Globus pallidus (tissue), 1 donor: ENCODE measurements at regions not wholly inside any gene's neighbourhood (a gene's known extent, or its start where the extent isn't known, plus 50 kb on each side); places are given as distances from the start of the nearest gene placed in this dataset.
A peak's percentile ranks its signal among the peaks of the same experiment; 100 is the strongest.
"Not testable (repeated sequence)": the region's sequence is repeated elsewhere in the genome, so short reads cannot be mapped to it uniquely, and the experiment has no call there.

Experiments
- DNase-seq: peaks from one replicate; pipeline ENCODE4 v3.0.0-alpha.2; 2015; ENCODE audit warnings: low spot score

DNA sequence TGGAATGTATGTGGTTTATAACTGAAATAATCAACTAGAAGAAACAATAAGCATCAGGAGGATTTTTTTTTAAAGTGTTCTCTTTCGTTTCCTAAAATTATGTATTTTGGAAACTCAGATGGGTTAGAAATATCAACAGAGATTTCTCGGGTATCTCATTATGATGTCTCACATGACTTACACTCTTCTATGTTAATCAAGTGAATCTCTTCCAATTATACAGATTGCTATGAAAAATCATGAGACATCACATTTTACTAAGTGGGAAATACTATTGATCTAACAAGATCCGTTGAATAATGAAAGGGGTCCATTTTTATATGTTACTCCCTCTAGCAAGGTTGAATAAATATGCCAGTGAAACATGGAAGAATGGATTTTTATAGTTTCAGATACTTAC lies 54.7 kb upstream of the NRIP1 start:
- no peak for DNase-seq

DNA sequence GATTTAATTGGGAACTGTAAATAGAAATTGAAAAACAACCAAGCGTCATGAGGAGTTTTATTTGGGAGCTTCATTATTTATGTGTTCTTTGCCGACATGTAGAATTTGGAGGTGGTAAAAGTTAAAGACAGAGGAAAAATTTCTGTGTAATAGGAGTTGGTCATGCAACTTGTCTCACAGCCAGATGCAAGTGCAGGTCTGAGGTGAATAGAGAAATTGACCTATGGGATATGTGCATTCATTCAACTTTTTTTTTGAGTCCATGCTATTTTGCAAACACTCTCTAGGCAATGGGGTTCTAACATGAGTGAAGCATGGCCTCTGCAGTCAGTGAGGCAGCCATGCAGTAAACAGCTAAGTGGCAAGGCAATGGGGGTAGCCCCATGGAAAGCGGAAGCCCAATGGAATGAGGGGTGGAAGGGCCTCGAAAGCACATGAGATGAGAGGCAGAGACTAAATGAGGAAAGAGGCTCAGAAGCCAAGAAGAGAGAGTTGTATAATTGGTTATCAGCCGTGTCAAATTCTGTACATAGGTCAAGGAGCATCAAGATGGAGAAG lies 56.4 kb upstream of the NRIP1 start:
- DNase-seq: no peak

DNA sequence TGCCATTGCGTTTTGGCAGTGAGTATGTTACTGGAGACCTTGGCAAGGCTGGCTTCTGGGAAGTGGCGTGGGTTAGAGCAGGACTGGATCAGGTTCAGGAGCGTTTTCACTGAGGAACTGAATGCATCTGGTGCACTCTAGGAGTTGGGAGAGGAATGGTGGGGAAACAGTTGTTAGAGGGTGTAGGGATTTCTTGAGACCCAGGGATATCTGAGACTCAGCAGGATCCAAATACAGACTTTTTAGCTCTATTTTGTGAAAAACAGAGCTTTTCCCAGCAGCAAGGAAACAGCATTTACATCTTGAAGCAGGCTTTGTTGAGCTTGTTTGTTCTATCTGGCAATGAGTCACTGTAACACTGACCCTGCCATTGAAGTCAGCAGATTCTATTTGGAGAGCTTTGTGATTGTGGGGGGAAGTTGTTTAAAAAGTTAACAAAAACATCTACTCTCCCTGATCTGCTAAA lies 56.9 kb upstream of the NRIP1 start:
- DNase-seq: peak; percentile 21

DNA sequence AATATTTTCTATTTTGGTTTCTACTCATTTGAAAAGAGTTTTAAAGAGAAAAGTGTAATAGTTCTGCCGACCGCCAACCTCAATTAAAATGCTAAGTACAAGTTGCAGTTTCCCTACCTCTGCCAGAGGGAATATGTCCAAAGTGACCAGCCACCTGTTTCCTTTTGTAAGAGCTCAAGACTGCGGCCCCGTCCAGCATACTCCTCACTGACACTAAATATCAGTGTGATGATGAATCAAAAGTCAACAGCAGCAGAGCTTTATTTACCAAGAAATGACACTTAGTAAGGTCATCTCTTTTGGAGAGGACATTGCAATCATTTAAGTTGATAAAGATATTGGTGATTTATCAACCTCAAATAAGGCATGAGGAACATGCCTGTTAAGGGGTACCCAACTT lies 57.4 kb upstream of the NRIP1 start:
- DNase-seq: no peak

DNA sequence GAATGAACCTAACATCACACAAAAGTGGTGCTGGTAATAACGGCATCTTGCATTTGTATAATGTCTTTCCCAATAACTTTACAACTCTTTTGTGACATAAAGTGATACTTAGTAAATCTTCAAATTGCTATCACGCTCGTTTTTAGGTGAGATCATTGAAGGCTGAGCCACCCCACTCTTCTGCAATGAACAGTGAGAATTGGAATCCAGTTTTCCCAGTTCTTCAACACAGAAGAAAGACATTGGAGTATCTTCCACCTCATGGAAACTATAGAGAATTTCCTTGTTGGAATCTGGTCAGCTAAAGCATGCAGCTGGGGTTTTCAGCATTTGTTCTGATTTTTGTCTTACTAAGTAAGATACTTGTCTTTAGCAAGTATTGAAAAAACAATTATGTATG lies 59.9 kb upstream of the NRIP1 start:
- no peak for DNase-seq

DNA sequence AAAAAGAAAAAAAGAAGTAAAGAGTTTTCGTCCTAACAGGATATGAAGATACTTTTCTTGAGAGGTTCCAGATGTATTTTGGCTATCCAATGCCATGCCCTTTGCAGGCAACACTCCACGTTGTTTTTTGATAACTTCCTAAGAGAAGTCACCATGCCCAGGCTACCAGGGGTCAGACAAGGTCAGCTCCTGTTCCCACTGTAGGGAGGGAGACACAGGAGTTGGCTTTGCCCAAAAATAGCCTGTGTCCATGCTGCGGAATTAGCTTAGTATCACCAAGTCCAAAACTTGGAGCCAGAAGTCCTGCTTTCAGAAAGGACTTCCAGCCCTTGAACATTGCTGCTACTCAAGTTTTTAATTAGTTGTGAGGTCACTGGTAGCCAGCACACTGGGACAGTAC lies 62.1 kb upstream of the NRIP1 start:
- no peak for DNase-seq

DNA sequence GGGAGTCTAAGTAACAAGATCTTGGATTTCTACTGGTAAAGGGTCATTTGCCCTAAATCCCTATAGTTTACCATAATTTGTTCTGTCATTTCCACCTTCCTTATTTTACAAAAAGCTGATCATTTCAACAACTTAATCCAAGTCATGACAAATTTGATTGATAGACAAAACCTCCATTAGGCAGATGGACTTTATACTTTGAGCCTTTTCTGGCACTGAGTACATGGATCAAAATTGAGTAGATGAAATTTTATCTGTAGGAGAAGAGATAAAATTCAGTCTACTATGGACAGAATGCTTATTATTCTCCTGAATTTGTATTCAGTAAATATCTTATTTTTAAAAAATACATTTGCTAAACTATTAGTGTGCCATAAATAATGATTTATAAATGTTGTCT lies 62.6 kb upstream of the NRIP1 start:
- no peak for DNase-seq

DNA sequence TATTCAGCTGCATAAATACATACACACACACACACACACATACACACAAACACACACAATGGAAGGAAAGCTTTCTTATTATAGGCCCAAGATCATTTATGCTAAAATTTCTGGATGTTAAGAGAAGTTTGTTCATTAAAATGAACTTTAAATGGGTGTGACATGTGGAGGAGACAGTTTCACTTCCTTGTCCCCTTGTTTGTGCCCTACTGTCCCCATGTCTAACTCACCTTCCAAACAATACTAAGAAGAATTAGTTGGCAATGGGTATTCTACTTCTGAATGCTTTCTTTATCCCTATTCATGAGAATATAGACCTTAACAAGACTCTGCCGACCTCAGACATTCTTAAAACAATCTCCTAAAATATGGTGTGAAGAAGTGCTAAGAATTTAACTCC lies 63.5 kb upstream of the NRIP1 start:
- DNase-seq: no peak

DNA sequence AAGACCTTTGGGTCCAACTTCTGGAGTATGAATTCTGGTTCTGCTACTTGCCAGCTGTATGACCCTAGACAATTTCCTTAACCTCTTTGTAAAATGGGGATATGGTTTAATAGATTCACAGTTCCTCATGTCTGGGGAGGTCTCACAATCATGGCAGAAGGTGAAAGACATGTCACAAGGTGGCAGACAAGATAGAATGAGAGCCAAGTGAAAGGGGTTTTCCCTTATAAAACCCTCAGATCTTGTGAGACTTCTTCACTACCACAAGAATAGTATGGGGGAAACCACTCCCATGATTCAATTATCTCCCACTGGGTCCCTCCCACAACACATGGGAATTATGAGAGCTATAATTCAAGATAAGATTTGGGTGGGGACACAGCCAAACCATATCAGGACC lies 63.9 kb upstream of the NRIP1 start:
- DNase-seq: not testable (repeated sequence)

DNA sequence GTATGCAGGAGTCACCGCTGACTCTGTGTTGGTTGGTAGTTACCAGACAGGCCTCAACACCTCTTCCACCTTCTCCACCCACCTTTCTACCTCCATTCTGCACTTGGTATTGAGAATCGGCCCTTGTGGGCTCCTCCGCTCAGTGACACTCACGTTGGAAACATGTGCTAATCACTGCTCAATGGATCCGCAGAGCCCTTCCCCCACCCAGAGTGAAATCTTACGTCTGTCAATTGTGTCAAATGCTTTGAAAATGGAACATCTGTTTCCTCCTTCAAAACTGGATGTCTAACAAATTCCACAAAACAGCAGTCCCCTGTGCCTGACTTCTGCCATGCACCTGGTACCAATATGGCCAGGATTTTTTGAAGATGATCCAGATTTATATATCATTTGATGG lies 65.5 kb upstream of the NRIP1 start:
- DNase-seq: no peak

DNA sequence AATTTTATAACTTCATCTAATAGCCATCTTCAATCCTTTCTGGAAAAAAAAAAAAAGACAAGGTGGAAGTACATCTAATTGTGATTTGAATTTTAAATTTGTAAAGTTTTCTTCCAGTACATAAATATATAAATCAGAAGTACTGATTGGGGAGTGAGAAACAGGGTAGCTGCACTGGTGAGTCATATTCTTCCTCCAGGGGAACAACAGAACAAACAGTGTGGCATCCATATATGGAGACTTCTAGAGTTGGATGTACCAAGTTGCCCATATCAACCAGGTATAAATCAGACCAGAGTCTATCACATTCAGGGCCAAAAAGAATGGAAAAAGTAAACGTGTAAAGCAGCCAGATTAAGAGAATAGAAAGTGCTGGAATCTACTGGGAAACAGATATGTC lies 66.0 kb upstream of the NRIP1 start:
- DNase-seq: no peak

DNA sequence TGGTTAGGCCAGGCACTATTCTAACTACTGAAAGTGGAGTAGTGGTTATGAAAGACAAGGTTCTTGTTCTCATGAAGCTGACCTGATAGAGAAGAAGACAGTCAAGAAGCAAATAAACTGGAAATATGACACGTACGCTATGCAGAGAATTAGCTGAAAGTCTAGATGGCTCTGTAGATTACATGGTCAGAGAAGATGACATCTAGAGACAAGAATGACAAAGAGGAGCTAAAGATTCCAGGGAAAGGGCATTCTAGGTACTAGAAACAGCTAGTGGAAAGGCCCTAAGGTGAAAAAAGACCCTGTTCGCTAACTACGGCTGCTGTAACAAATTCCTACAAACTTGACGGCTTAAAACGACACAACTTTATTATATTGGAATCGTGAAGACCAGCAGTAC lies 68.0 kb upstream of the NRIP1 start:
- no peak for DNase-seq

DNA sequence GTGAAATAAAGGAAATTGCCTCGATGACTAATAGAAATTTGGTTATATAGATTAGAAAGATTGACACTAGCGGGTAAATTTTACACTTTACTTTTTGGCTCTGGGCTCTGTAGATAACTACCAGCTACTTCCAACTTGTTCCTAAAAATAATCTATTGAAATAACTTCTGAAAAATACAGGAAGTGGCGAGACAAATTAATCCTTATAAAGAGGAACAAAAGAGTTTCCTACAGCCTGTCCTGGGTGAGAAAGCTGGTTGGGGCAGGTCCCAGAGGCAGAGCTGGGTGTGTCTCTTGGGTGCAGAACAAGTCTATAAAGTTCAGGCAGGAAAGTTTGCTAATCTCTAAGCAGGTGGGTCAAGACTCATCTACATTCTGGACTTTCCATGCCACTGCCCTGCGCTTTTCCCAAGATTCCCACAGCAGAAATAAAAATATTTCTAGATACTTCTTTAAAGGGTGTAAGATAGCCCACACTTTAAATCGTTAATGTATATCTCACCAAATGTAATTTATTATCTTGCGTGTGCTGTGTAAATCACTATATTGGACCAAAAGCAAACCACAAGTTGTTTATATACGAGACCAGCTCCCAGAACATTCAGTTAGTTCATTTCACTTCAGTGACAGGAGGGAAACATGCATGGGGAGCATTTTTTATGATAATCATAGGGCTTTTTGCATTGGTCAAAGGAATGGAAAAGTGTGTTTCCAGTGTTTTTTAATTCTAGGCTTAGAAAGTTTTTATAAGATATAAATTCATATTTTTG lies 70.1 kb upstream of the NRIP1 start:
- DNase-seq: no peak

DNA sequence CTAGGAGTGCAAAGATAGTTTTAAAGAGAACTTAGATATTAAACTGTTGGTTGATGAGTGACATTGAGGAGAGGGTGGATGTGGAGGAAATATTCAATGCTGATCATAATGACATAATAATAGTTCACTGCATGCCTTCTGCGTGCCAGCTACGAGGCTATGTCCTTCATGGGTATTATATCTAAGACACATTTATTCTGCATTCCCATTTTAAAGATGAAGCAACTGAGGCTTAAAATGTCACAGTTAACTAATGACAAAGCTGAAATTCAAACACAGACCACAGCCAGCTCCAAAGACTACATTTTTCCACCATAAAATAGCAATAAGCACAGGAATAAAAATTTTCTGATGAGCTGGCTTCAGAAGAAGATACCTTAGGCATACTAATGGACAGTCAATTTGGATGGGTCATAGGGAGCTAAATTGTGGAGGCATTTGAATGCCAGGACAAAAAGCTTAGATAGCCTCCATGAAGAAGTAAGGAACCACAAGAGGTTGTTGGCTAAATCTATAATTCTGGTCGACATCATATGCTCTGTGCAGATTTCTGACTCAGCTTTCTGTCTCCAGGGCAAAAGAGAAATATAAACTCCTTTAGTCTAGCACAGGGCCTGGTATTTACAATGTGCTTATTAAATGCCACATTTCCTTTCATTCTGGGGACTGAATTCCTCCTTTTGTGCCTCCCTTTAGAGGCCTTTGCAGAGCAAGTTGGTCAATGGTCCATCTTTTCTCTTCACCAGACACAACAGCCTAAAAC lies 71.2 kb upstream of the NRIP1 start:
- no peak for DNase-seq

DNA sequence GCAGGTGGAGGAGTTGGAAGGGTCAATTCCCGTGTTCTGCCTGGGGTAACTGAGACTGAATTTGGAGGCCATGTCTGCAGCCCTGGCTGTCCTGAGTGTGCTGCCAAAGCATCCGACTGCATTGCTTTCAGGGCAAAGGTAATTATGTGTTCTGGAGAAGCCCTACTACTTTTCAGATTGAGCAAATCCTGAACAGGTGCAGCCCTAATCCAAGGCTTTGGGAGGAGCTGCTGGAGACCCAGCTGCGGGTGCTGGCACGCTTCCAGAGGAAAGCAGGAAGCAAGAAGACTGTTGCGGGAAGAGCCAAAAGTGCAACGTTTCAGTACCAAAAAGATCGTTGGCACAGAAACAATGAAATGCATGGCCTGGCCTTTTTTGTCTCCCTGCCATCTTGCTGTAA lies 73.7 kb upstream of the NRIP1 start:
- no peak for DNase-seq

DNA sequence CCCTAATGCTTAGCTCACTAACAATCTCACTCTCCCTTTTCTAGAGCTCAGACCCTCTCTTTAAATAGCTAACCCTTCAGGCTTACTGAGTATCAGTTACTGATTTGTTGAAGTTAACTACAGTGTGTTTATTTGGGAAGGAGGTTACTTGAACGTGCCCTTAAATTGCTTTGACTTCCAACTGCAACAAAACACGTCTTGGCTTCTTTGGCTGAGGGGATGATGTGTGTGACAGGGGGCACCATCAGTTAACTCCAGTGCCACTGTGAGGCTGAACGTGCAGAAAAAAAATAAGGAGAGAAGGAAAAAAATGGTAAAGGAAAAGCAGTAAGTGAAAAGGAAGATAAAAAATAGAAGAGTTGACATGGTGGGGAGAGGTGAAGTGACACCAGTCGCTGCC lies 75.1 kb upstream of the NRIP1 start:
- DNase-seq: no peak

DNA sequence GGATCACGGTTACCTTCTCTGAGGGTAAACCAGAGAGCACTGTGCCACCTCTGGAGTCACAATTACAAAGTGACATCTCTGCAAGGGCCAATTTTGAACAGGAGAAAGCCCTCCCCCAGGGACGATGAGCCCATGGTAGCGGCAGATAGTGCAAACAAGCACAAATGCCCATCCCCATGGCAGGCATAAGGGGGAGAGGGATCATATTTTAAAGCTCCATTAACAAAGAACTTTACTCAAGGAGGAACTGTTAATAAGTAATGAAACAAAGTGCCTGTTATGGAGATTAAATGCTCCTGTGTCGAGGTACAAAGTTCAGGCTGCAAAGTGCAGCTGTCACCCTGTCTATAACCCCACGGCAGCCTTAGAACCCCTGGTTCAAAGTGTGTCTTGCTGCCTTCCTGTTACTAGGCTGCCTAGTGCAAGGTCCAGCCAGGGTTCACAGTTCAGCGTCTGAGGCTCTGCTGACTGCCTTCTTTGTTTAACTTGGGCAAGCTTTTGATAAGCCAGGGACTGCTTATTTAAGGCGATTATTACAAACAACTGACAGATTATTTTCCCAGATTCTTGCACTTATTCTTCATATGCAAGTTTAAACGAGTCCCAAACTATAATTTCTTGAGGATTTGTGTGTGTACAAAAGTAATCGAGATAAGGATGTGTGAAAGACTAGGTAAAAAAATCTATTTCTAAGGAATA lies 75.7 kb upstream of the NRIP1 start:
- DNase-seq: no peak

DNA sequence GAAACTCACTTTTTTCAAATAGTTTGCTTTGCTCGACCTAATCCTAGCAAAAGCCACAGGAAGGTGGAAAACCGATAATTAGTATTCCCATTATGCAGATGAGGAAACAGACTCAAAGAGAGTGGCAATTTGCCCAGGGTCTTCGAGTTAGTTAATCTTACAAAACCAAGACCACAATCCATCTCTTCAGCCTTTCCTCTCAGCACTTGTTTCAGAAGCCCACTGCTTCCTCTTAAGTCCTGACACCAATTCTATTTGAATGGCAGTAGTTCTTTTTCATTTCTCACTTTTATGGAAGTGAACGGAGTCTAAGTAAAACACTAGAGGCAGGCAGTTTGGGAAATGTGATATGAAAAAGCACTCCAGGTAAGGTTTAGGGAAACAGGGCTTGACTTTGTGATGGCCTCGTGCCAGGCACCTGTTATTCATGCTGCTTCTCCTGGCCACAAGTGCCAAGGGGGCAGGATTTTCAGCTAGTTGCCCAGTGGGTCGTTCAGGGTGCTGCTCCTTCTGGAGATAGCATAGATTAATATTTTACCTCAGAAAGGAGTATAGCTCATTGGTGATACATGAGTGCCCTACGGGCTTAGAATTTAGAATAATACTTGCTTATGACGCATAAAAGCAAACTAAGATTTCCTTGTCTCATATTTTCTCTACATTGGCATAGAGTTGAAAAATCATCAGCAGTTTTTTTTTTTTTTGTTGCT lies 76.6 kb upstream of the NRIP1 start:
- no peak for DNase-seq

DNA sequence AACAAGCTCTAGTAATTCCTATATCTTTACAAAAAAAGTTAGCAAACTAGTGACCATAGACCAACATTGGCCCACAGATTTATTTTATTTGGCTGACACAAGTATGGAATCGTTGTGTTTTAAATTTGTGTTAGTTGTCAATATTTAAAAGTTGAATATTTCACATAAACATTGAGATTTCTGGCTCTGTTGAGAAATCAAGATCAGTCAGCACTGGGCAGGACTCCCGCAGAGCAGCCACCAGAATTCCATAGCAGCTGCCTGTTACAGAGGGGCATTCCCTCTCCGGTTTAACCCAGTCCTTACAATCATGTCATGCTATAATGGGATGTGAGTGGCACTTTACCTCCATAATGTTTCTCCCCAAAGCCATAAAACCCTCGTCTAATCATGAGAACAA lies 79.2 kb upstream of the NRIP1 start:
- no peak for DNase-seq

DNA sequence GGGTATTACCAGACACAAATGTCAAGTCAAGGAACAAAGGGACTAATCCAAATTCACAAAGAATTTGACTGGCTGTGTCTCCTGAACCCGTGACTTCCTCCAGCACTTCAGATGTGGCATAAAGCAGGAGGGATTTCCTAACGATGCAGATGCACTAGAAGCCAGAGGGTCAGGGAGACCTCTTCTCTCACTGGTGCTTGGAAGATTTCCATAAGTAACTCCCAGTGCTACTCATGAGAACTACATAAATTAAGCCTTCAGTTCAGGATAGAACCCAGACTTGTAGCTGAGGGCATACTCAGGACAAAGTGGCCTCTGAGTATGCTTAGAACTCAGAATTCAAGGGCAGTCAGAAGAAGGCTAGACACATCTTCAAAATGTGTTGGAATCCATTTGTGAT lies 83.6 kb upstream of the NRIP1 start:
- DNase-seq: no peak

DNA sequence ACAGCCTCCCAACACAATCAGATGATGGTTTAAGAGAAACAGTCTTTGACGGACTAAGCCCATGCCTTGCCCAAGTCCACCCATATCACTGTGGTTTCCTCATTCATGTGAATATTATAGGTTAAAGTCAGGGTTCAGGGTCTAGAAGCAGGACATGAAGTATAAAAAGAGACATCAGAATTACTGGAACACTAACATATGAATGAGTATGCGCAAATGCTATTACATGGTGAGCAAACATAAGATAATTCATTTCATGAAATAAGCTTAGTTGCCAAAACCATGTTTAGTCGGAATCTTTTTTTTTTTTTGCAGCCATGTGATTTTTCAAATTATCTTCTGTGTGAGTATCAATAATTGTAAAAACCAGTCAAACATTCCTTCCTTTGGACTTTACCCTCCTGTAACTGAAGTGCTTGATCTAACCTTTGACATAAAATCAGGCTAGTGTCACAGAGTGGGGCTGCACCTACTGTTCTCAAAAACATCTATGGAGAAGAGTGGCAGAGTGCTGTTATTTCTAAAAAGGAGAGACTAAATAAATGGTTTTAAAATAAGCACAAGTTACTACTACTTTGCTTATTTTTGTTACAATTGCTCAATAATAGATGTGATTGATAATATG lies 84.9 kb upstream of the NRIP1 start:
- DNase-seq: no peak
